Activated CD8-positive, alpha-beta memory T cell treated with anti-CD3 and anti-CD28 coated beads for 24 hours (primary cell): ENCODE measurements at regions not wholly inside any gene's neighbourhood (a gene's known extent, or its start where the extent isn't known, plus 50 kb on each side); places are given as distances from the start of the nearest gene placed in this dataset.

Experiments used
- DNase-seq: peaks from one replicate; pipeline ENCODE4 v3.0.0-alpha.2; 2020

- no peak for DNase-seq
Observed at GRCh38 chr16:51085271-51085670, 65.8 kb downstream of the SALL1 start.

- DNase-seq, result no peak
Observed at GRCh38 chr16:51084074-51084928, 66.8 kb downstream of the SALL1 start.

GRCh38 chr16:51072591-51072990 lies 78.5 kb downstream of the SALL1 start:
- DNase-seq, result no peak

GRCh38 chr16:51071326-51071725 lies 79.7 kb downstream of the SALL1 start:
- no peak for DNase-seq

- DNase-seq, result no peak
Observed at GRCh38 chr16:51067352-51067751, 83.7 kb downstream of the SALL1 start.

- DNase-seq, result no peak
Observed at GRCh38 chr16:51062039-51062438, 89.0 kb downstream of the SALL1 start.

GRCh38 chr16:51061328-51061727 lies 89.7 kb downstream of the SALL1 start:
- no peak for DNase-seq

- DNase-seq, result no peak
Observed at GRCh38 chr16:51057969-51058337, 93.1 kb downstream of the SALL1 start.

GRCh38 chr16:51057102-51057793 lies 93.8 kb downstream of the SALL1 start:
- DNase-seq, result no peak

- no peak for DNase-seq
Observed at GRCh38 chr16:51056331-51056730, 94.7 kb downstream of the SALL1 start.

- no peak for DNase-seq
Observed at GRCh38 chr16:51055434-51055833, 95.6 kb downstream of the SALL1 start.

- DNase-seq, result no peak
Observed at GRCh38 chr16:51053775-51054174, 97.3 kb downstream of the SALL1 start.

GRCh38 chr16:51051671-51052070 lies 99.4 kb downstream of the SALL1 start:
- DNase-seq, result no peak

GRCh38 chr16:51050377-51050706 lies 100.7 kb downstream of the SALL1 start:
- no peak for DNase-seq

- DNase-seq, result no peak
Observed at GRCh38 chr16:51049678-51050376, 101.2 kb downstream of the SALL1 start.

- no peak for DNase-seq
Observed at GRCh38 chr16:51049276-51049675, 101.8 kb downstream of the SALL1 start.

- no peak for DNase-seq
Observed at GRCh38 chr16:51048544-51048943, 102.5 kb downstream of the SALL1 start.

- peak; percentile 4 for DNase-seq
Observed at GRCh38 chr16:51045794-51046193, 105.3 kb downstream of the SALL1 start.

- DNase-seq, result no peak
Observed at GRCh38 chr16:51045186-51045585, 105.9 kb downstream of the SALL1 start.

- DNase-seq, result no peak
Observed at GRCh38 chr16:51041546-51041945, 109.5 kb downstream of the SALL1 start.

GRCh38 chr16:51040637-51041036 lies 110.4 kb downstream of the SALL1 start:
- no peak for DNase-seq

- DNase-seq, result no peak
Observed at GRCh38 chr16:51039638-51040331, 111.3 kb downstream of the SALL1 start.

GRCh38 chr16:51035711-51036110 lies 115.4 kb downstream of the SALL1 start:
- no peak for DNase-seq
